Activated T-cell treated with anti-CD3 and anti-CD28 coated beads, Interleukin-2, amount 50 U/mL, for 72 hours (primary cell): ENCODE measurements at regions not wholly inside any gene's neighbourhood (a gene's known extent, or its start where the extent isn't known, plus 50 kb on each side); places are given as distances from the start of the nearest gene placed in this dataset.

Experiments used
- ATAC-seq, 2 donors: fragments of 150-1000 bp; cut with Tn5 transposase; replicated peaks in 1 of 2; 2 replicates each; pipeline ENCODE4 v1.10.0; 2021; ENCODE audit warnings: moderate library complexity in 2 of 2, mild to moderate bottlenecking in 1 of 2
- DNase-seq, 2 donors: peaks; one replicate each; pipeline ENCODE4 v3.0.0; 2021 to 2022; ENCODE audit warnings: mixed read lengths in 1 of 2
- H3K27ac Mint-ChIP-seq: one replicate; pipeline ENCODE4 v1.8.0; 2022; ENCODE audit warnings: mild to moderate bottlenecking, moderate library complexity, mixed read lengths
- H3K27me3 Mint-ChIP-seq: one replicate; pipeline ENCODE4 v1.8.0; 2022; ENCODE audit warnings: low read depth, mixed read lengths
- H3K36me3 Mint-ChIP-seq, 2 donors: one replicate each; pipeline ENCODE4 v1.8.0; 2022; ENCODE audit warnings: mixed read lengths in 2 of 2, mild to moderate bottlenecking in 1 of 2; ENCODE audit not compliant: insufficient read depth in 2 of 2
- H3K4me1 Mint-ChIP-seq: one replicate; pipeline ENCODE4 v1.8.0; 2022; ENCODE audit warnings: low read depth, mixed read lengths
- H3K4me3 Mint-ChIP-seq, 2 donors: one replicate each; pipeline ENCODE4 v1.8.0; 2022; ENCODE audit warnings: mild to moderate bottlenecking in 2 of 2, mixed read lengths in 2 of 2, moderate library complexity in 2 of 2
- H3K9me3 Mint-ChIP-seq, 2 donors: one replicate each; pipeline ENCODE4 v1.8.0; 2022; ENCODE audit warnings: mixed read lengths in 2 of 2

DNA sequence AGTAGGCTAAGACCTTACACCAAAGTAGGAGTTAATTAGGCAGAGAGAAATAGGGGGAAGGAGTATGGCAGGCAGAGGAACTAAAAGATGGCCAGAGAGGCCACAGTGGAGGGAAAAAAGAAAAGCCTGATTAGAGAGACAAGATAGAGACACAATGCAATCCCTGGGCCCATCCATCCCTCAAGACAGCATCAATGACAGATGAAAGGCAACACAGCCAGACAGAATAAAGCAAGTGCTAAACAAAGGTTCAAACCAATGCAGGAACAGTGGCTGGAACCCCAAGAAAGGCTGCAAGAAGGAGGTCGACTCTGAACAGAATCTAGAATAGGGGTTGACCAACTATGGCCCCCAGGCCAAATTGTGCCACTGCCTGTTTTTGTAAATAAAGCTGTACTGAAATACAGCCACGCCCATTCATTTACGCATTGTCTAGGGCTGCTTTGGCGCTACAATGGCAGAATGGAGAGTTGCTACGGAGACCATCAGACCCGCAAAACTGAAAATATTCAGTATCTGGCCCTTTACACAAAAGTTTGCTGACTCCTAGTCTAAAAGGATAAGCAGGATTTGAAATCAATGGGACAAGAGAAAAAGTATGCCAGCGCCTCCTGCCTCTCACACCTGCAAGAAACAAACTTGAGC is 473.3 kb upstream of the PSMD7 start:
- H3K27me3 Mint-ChIP-seq, result no peaks in the 10 kb centered on the region
- no peaks in the 10 kb centered on the region for H3K36me3 Mint-ChIP-seq
- no peaks in the 10 kb centered on the region for H3K4me1 Mint-ChIP-seq
- DNase-seq, result no peak
- no peak for ATAC-seq
- no peak overlapping the region for H3K4me3 Mint-ChIP-seq
- H3K9me3 Mint-ChIP-seq, result peaks cover 0 to 2% of the 10 kb centered on the region in 2 donors
- H3K27ac Mint-ChIP-seq, result no peak overlapping the region

DNA sequence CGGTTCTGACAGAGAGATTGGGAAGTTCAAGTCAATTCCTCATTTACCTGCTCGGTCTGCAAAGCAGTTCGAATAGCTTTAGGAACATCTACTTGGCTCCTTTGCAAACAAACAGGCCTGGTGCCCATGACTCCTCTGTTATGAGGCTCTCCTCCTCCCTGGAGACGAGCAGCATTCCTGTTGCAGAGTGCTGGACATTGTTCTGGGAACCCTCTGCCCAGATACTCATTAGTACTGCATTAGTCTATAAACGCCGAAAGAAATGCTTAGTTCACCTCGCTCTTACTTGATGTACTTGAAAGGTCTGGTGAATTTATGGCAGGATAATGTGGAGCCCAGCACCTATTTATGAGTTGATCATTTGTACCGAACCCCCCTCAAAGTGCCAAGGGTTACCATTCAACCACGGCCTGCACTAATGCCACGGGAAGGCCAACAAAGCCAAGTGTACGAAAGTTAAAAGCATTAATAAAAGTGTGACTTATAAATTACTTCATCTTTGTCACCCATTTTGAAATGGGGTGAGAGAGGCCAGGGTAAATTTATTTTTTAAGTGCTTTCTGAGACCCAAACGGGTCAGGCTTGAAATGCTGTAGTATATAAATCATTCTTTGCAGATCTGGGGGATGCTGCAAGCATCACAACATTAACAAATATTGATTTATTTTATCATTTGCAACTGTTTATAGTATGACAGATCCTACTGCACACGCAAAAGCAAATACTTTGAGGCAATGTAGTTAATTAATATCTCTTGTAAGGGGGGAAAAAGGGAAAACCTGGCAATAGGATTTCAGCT is 478.9 kb upstream of the PSMD7 start:
- H3K4me3 Mint-ChIP-seq, result no peak overlapping the region
- ATAC-seq, result no peak

DNA sequence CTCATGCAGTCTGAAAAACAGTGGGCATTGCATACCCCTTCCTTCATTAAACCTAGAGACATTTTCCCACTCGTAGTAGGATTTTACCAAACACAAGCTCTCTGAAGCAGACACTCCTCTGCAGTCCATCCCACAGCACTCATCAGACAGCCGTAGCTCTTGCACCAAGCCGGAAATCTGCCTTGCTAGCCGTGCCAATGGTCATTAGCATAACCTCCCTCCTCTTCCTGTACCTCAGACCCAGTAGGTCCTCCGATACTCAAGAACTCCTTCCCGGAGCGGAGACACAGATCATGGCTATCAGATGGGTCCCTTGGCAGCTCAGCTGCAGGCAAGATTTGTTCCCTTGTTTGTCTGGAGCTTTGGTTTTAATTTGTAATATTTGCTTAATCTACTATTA is 483.1 kb upstream of the PSMD7 start:
- peaks cover 0 to 2% of the 10 kb centered on the region in 2 donors for H3K9me3 Mint-ChIP-seq
- no peaks in the 10 kb centered on the region for H3K36me3 Mint-ChIP-seq
- no peak for DNase-seq
- H3K4me3 Mint-ChIP-seq, result no peak overlapping the region
- H3K4me1 Mint-ChIP-seq, result no peaks in the 10 kb centered on the region
- H3K27ac Mint-ChIP-seq, result no peak overlapping the region
- ATAC-seq, result no peak
- no peaks in the 10 kb centered on the region for H3K27me3 Mint-ChIP-seq

More for the DNA sequence above, 478.9 kb upstream of the PSMD7 start:
- Mint-ChIP-seq H3K36me3 (no peaks in the 10 kb centered on the region), H3K4me1 (no peaks in the 10 kb centered on the region), H3K27me3 (no peaks in the 10 kb centered on the region), H3K9me3 (peaks cover 0 to 2% of the 10 kb centered on the region in 2 donors), H3K27ac (no peak overlapping the region)
- no peak for DNase-seq

DNA sequence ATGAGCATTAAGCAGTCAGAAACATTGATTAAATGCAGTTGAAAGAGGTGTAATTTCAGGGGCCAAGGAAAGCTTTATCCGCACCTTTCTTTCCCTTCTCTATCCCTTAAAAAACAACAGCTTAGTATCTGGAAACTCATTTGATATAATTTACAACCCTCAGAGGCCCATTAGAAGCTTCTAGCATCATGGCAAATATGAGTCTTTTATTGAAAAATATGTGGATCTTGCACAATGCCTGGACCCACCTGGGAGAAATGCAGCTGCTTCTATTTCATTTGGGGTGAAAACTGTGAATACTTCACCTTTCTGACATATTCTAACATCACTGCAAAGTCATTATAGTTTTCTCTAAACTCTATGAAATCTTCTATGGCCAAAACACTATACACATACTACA is 492.2 kb upstream of the PSMD7 start:
- Mint-ChIP-seq H3K9me3 (no peaks in the 10 kb centered on the region), H3K27me3 (no peaks in the 10 kb centered on the region), H3K4me1 (no peaks in the 10 kb centered on the region), H3K27ac (no peak overlapping the region), H3K36me3 (no peaks in the 10 kb centered on the region), H3K4me3 (no peak overlapping the region)
- DNase-seq, result no peak
- ATAC-seq, result no peak

DNA sequence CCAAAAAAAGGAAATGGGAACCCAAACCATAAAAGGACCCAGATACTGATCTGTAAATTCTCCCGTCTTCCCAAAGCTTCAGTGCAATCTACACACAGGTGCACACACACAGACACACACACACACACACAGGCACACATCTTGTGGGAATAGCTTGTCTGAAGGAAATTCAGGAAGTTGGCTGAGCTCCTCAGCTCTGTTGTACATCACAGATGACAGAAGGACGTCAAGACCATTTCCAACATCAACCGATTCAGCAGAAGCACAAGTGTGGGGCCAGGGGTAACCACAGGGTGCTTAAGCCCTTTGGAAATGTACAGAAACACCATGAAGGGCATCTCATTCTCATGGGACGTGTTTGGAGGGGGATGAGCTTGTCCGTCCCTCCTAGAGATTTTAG is 498.1 kb upstream of the PSMD7 start:
- Mint-ChIP-seq H3K4me1 (no peaks in the 10 kb centered on the region), H3K27me3 (no peaks in the 10 kb centered on the region), H3K9me3 (peaks cover 0 to 4% of the 10 kb centered on the region in 2 donors), H3K27ac (no peak overlapping the region), H3K4me3 (no peak overlapping the region), H3K36me3 (peaks cover 0 to 2% of the 10 kb centered on the region in 2 donors)
- DNase-seq (no peak), ATAC-seq (no peak)

DNA sequence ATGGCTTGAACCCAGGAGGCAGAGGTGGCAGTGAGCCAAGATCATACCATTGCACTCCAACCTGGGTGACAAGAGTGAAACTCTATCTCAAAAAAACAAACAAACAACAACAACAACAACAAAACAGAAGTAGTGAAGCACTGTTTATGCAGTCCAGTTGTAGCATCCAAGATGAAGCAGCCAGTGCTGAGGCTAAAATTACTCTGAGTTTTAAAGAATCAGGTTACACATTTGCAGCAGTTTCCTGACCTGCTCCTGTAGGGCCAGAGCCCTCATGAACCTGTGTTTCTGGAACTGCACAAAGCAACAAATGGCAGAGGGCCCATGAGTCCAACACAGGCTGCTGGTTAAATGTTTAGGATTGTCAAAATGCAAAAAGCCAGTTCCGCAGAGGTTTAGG is 499.5 kb upstream of the PSMD7 start:
- Mint-ChIP-seq H3K4me3 (no peak overlapping the region), H3K9me3 (peaks cover 0 to 4% of the 10 kb centered on the region in 2 donors), H3K27me3 (no peaks in the 10 kb centered on the region), H3K36me3 (peaks cover 0 to 2% of the 10 kb centered on the region in 2 donors), H3K27ac (no peak overlapping the region), H3K4me1 (no peaks in the 10 kb centered on the region)
- DNase-seq (no peak), ATAC-seq (no peak)

DNA sequence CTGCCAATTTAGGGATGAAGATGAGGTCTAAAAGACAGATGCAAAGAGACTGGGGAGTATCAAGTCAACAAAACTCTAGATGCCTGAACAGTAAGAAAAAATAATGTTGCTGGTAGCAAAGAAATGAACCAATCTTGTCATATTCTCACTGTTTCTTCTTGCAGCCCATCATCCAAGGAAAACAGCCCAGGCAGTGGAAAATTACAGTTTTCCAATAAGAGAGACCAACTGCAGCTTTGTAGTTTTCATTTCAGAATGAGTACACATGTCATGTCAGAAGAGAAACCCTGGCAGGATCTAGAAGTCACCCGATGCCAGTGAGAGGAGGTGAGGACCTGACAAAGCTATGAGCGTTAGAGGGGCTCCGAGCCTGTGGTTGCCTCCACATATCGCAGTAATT is 500.4 kb upstream of the PSMD7 start:
- Mint-ChIP-seq H3K9me3 (peaks cover 0 to 4% of the 10 kb centered on the region in 2 donors), H3K4me3 (no peak overlapping the region), H3K27me3 (no peaks in the 10 kb centered on the region), H3K27ac (no peak overlapping the region), H3K4me1 (no peaks in the 10 kb centered on the region), H3K36me3 (peaks cover 0 to 2% of the 10 kb centered on the region in 2 donors)
- ATAC-seq, result no peak
- no peak for DNase-seq

DNA sequence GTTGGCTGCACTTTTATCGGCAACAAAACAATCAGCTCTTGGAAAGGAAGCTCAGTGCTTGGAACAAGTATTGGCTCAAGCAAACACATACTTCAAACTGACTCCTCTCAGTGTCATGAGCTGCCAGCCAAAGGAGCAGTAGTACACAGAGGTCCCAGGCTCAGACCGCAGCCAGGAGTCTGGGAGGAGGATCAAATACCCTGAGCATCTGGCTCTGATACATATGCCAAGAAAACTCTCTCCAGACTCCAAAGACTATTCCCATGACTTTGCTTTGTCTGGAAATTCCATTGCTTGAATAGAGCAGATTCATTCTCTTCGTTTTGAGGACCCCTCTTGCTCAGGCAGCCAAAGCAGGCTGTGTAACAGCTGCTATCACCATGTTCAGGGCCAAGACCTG is 501.6 kb upstream of the PSMD7 start:
- Mint-ChIP-seq H3K27me3 (no peaks in the 10 kb centered on the region), H3K27ac (no peak overlapping the region), H3K9me3 (peaks cover 0 to 4% of the 10 kb centered on the region in 2 donors), H3K4me3 (no peak overlapping the region), H3K36me3 (peaks cover 0 to 2% of the 10 kb centered on the region in 2 donors), H3K4me1 (no peaks in the 10 kb centered on the region)
- no peak for ATAC-seq
- DNase-seq, result no peak

DNA sequence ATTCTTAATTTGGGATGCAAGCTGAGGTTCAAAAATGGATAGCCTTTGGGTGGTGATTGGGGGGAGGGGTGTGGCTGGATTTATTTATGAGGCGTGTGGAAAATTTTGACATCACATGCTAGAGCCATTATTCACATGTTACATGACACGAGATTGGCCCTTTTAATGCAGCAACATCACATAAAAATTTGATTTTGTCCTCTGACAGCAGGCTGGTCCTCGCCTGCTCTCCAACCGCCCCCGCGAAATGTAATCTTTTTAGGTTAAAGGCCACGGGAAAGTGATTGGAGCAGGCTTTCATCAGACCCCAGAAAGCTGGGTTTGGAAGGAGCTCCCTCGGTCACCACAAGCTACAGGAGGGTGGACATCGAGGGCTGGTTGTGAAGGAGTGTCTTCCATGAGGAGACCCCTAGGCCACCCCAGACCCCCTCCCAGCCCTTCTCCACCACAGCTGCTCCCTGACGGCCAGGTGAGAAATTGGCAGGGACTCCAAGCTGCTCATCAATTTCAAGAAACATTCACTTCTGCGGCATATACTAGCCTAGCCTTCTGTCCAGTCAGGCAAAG is 502.7 kb upstream of the PSMD7 start:
- Mint-ChIP-seq H3K27me3 (no peaks in the 10 kb centered on the region), H3K27ac (no peak overlapping the region), H3K36me3 (peaks cover 0 to 2% of the 10 kb centered on the region in 2 donors), H3K4me1 (no peaks in the 10 kb centered on the region), H3K4me3 (no peak overlapping the region), H3K9me3 (peaks cover 0 to 4% of the 10 kb centered on the region in 2 donors)
- no peak for DNase-seq
- no peak for ATAC-seq

DNA sequence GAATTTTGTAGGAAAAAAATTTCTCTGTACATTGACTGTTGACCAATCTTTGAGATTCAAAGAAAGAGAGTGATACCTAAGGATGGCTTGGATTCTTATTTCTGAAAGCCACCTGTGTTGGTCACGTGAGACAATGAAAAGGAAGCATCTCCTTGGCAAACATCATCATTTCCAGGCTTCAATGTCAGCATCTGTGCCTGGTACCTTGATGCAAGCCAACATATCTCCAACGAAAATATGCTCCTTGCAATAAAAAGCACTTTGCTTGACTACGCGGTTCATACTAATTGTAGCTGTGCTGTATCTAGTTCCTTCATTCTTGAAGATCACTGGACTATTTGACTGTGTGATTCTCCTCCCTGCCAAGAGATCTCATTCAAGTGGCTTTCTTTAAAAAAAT is 503.4 kb upstream of the PSMD7 start:
- no peaks in the 10 kb centered on the region for H3K4me1 Mint-ChIP-seq
- ATAC-seq (no peak), DNase-seq (no peak)
- no peak overlapping the region for H3K27ac Mint-ChIP-seq
- H3K36me3 Mint-ChIP-seq, result peaks cover 0 to 2% of the 10 kb centered on the region in 2 donors
- H3K9me3 Mint-ChIP-seq, result peaks cover 0 to 4% of the 10 kb centered on the region in 2 donors
- no peak overlapping the region for H3K4me3 Mint-ChIP-seq
- no peaks in the 10 kb centered on the region for H3K27me3 Mint-ChIP-seq

DNA sequence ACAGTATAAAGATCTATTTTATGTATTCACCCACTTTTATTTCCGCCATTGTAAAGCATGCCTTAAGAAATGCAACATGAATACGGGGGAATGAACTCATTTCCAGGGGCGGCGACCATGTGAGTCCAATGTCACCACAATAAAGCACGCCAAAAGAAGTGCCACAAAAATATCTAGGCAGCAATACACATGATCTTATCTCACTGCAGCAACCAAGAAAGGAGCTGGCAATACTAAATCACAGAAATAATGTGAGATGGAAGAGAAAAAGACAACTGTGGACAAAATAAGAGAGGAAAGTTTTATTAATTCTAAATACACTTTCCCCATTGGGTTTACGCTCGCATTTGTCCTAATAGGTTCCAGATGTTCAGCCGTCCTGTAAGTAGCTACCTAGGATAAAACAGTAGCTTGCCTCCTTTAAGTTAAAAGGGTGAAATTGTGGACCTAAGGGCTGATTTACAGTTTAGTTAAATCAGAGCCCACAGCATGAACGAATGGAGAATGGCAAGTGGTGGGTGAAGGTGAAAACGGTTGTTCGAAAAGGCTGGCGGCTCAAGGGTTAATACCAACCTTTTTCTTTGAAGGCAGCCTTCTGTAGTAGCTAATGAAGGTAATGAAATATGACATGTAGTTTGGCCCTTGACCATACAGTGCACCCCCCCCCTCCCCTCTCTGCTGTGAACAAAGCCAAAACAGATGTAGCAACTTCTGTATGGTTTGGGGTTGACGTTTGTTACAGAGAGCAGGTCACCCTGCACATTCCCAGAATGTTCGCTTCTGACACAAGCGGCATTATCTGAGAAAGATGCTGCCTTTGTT is 504.2 kb upstream of the PSMD7 start:
- peaks cover 4% of the 10 kb centered on the region in 2 donors for H3K9me3 Mint-ChIP-seq
- H3K4me3 Mint-ChIP-seq, result no peak overlapping the region
- ATAC-seq, result no peak
- DNase-seq, result no peak
- H3K4me1 Mint-ChIP-seq, result no peaks in the 10 kb centered on the region
- H3K27me3 Mint-ChIP-seq, result no peaks in the 10 kb centered on the region
- no peak overlapping the region for H3K27ac Mint-ChIP-seq
- peaks cover 0 to 2% of the 10 kb centered on the region in 2 donors for H3K36me3 Mint-ChIP-seq

DNA sequence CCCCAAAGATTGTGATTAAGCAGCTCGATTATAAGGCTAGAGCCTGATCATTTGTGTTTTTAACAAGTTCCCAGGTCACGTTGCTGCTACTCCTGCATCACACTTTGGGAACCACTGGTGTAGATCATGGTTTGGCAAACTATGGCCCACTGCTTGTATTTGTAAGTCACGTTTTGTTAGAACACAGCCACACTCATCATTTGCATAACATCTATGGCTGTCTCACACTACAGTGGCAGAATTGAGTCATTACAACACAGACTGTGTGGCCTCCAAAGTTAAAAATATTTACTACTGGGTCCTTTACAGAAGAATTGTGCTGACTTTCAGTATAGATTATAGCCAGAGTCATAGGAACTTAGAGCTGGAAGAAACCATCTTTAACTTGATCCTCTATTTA is 515.3 kb upstream of the PSMD7 start:
- H3K27me3 Mint-ChIP-seq, result no peaks in the 10 kb centered on the region
- ATAC-seq, result no peak
- H3K36me3 Mint-ChIP-seq, result no peaks in the 10 kb centered on the region
- H3K4me1 Mint-ChIP-seq, result no peaks in the 10 kb centered on the region
- peaks cover 4 to 7% of the 10 kb centered on the region in 2 donors for H3K9me3 Mint-ChIP-seq
- no peak overlapping the region for H3K27ac Mint-ChIP-seq
- DNase-seq, result no peak
- H3K4me3 Mint-ChIP-seq, result no peak overlapping the region

DNA sequence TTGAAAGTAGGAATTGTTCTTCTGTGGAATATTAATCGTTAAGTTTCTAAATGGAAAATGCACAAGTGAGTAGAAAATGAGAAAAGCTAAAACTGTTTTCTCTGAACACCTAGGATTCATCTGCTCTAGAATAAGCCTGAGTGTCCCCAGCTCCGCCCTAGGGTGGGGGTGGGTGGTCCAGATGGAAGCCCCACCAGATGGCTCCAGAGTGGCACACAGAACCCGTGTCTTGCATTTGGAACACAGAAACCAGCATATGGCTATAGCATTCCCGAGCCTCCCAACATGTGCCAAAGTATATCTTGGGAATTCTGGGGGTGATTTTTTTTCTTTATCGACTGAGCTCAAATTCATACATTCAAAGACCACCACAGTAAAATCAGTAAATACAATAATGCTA is 517.7 kb upstream of the PSMD7 start:
- H3K27me3 Mint-ChIP-seq, result no peaks in the 10 kb centered on the region
- no peak for DNase-seq
- ATAC-seq, result no peak
- H3K4me1 Mint-ChIP-seq, result no peaks in the 10 kb centered on the region
- peaks cover 2 to 4% of the 10 kb centered on the region in 2 donors for H3K9me3 Mint-ChIP-seq
- no peak overlapping the region for H3K27ac Mint-ChIP-seq
- H3K4me3 Mint-ChIP-seq, result no peak overlapping the region
- no peaks in the 10 kb centered on the region for H3K36me3 Mint-ChIP-seq
